WTC11 (cell line): ENCODE measurements at regions not wholly inside any gene's neighbourhood (a gene's known extent, or its start where the extent isn't known, plus 50 kb on each side); places are given as distances from the start of the nearest gene placed in this dataset.

Experiments used
- TCF7 ChIP-seq: sonication (generic); formaldehyde crosslinking; IDR thresholded peaks from 2 replicates; pipeline ENCODE4 v1.8.0; 2022; ENCODE audit warnings: mild to moderate bottlenecking, low read depth, missing genetic modification reagents, moderate library complexity
- TF ChIP-seq, protein P1 (sequence below): fragments of 200-600 bp; IDR thresholded peaks from 2 replicates; pipeline ENCODE4 v1.8.0; 2022; ENCODE audit warnings: antibody characterized with exemption
- TF ChIP-seq, protein P2 (sequence below): sonication (generic); formaldehyde crosslinking; IDR thresholded peaks from 2 replicates; pipeline ENCODE4 v1.8.0; 2022; ENCODE audit warnings: mild to moderate bottlenecking, missing genetic modification reagents

- TF ChIP-seq, protein P1, sequence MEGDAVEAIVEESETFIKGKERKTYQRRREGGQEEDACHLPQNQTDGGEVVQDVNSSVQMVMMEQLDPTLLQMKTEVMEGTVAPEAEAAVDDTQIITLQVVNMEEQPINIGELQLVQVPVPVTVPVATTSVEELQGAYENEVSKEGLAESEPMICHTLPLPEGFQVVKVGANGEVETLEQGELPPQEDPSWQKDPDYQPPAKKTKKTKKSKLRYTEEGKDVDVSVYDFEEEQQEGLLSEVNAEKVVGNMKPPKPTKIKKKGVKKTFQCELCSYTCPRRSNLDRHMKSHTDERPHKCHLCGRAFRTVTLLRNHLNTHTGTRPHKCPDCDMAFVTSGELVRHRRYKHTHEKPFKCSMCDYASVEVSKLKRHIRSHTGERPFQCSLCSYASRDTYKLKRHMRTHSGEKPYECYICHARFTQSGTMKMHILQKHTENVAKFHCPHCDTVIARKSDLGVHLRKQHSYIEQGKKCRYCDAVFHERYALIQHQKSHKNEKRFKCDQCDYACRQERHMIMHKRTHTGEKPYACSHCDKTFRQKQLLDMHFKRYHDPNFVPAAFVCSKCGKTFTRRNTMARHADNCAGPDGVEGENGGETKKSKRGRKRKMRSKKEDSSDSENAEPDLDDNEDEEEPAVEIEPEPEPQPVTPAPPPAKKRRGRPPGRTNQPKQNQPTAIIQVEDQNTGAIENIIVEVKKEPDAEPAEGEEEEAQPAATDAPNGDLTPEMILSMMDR = no peak
- no peak for TF ChIP-seq TCF7 (CRISPR knock-in tag)
- TF ChIP-seq, protein P2, sequence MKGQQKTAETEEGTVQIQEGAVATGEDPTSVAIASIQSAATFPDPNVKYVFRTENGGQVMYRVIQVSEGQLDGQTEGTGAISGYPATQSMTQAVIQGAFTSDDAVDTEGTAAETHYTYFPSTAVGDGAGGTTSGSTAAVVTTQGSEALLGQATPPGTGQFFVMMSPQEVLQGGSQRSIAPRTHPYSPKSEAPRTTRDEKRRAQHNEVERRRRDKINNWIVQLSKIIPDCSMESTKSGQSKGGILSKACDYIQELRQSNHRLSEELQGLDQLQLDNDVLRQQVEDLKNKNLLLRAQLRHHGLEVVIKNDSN (CRISPR knock-in tag) = no peak
Observed at GRCh38 chr2:64234785-64235184, 90.6 kb upstream of the PELI1 start.
